Vagina (tissue), 2 donors: ENCODE measurements at regions not wholly inside any gene's neighbourhood (a gene's known extent, or its start where the extent isn't known, plus 50 kb on each side); places are given as distances from the start of the nearest gene placed in this dataset.

Experiments
- DNase-seq, 2 donors: peaks; one replicate each; pipeline ENCODE4 v3.0.0-alpha.2; 2017; ENCODE audit errors: extremely low spot score in 2 of 2
- H3K27ac ChIP-seq: fragments of 200-600 bp; sonication (generic); one replicate; pipeline ENCODE4 v1.5.1; 2019
- H3K27me3 ChIP-seq: fragments of 200-600 bp; sonication (generic); one replicate; pipeline ENCODE4 v1.5.1; 2019
- H3K36me3 ChIP-seq, 2 donors: fragments of 200-600 bp; sonication (generic); one replicate each; pipeline ENCODE4 v1.5.1; 2017 to 2019
- H3K4me1 ChIP-seq: fragments of 200-600 bp; sonication (generic); one replicate; pipeline ENCODE4 v1.5.1; 2019
- H3K4me3 ChIP-seq, 2 donors: fragments of 200-600 bp; sonication (generic); 1 replicate in 1 of 2; 2 replicates in 1 of 2; pipeline ENCODE4 v1.5.1; 2016 to 2019
- H3K9me3 ChIP-seq: fragments of 200-600 bp; sonication (generic); one replicate; pipeline ENCODE4 v1.5.1; 2019
- POLR2A ChIP-seq, 2 donors: fragments of 450-650 bp; IDR thresholded peaks; one replicate each; pipeline ENCODE4 v1.6.1; 2017; ENCODE audit warnings: antibody characterized with exemption in 2 of 2, mild to moderate bottlenecking in 2 of 2, moderate library complexity in 2 of 2
- POLR2AphosphoS5 ChIP-seq, 2 donors: sonication (generic); formaldehyde crosslinking; IDR thresholded peaks; one replicate each; pipeline ENCODE4 v1.9.0; 2017; ENCODE audit warnings: antibody characterized with exemption in 2 of 2, mild to moderate bottlenecking in 2 of 2, low read depth in 1 of 2; ENCODE audit not compliant: insufficient read depth in 1 of 2
- intact Hi-C: fragments of 100-400 bp; cut with DNase I; formaldehyde crosslinking; loops from one replicate; pipeline ENCODE4 v1.15.1; 2023
- TF ChIP-seq, protein P1 (sequence below), 3 experiments: fragments of 450-650 bp in 2 of 3; fragments of 200-600 bp in 1 of 3; sonication (generic) in 1 of 3; IDR thresholded peaks; one replicate each; pipeline ENCODE4 v1.5.1; 2017 to 2019; ENCODE audit warnings: antibody characterized with exemption in 3 of 3, mild to moderate bottlenecking in 2 of 3, moderate library complexity in 2 of 3

DNA sequence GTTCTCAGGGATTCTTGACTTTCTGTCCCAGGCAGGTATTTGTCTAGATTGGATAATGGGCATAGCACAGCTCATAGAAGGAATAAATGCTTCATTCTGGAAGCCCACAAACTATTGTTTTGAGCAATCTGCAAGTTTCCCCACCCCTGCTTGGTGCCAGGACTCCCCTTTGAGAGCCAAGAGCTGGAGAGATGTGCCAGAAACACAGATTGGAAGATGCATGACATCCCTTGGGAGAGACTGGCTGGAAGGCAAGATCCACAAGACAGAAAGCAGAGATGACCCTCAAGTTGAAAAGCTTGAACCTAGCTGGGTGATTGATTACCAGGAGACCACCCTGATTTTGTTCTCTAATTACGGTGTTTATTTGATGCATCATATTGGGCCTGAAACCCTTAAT lies 89.2 kb upstream of the E2F8 start:
- Histone ChIP-seq H3K27ac (no peak overlapping the region), H3K4me1 (no peaks in the 10 kb centered on the region), H3K27me3 (no peaks in the 10 kb centered on the region), H3K9me3 (no peaks in the 10 kb centered on the region), H3K36me3 (no peaks in the 10 kb centered on the region), H3K4me3 (no peak overlapping the region)
- no peak for DNase-seq
- intact Hi-C loops = no loop called here
- TF ChIP-seq, protein P1, sequence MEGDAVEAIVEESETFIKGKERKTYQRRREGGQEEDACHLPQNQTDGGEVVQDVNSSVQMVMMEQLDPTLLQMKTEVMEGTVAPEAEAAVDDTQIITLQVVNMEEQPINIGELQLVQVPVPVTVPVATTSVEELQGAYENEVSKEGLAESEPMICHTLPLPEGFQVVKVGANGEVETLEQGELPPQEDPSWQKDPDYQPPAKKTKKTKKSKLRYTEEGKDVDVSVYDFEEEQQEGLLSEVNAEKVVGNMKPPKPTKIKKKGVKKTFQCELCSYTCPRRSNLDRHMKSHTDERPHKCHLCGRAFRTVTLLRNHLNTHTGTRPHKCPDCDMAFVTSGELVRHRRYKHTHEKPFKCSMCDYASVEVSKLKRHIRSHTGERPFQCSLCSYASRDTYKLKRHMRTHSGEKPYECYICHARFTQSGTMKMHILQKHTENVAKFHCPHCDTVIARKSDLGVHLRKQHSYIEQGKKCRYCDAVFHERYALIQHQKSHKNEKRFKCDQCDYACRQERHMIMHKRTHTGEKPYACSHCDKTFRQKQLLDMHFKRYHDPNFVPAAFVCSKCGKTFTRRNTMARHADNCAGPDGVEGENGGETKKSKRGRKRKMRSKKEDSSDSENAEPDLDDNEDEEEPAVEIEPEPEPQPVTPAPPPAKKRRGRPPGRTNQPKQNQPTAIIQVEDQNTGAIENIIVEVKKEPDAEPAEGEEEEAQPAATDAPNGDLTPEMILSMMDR (IDR thresholded peaks at IDR 0.05) = no peak
- TF ChIP-seq POLR2A (IDR thresholded peaks at IDR 0.05) (no peak), POLR2AphosphoS5 (IDR thresholded peaks at IDR 0.05; ENCODE audit: insufficient read depth in 1 of 2, low read depth in 1 of 2) (no peak)

DNA sequence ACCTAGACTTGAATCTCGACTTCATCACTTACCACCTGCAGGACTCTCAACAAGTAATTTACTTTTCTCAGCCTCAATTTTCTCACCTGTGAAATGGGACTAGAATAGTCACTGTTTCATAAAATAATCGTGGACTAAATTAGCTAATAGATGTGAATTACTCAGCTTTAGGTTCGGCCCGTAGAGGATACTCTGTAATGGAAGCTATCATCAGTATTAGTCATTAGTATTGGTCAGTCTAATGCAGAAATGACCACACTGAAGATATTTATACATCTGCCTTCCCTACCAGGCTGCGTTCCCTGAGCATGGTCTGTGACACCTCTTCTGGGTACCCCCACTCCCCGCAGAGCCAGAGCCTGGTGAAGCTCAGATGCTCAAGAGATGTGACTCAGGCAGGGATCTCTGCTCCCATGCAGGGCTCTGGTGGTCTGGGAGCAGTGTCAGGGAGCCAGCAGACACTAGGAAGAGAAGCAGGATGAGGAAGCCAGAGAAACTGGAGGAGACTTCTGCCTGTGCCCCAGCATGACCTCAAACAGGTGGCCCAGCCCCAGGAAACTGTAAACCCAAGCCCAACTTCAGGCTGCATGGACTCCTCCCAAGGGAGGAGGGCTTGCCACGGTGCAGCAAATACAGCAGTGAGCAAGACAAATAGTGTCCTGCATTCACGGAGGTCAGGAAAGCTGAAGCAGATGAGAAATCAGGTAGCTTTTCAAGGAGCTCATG lies 88.0 kb upstream of the E2F8 start:
- no peak for TF ChIP-seq POLR2AphosphoS5 (IDR thresholded peaks at IDR 0.05; ENCODE audit: insufficient read depth in 1 of 2, low read depth in 1 of 2)
- TF ChIP-seq POLR2A (IDR thresholded peaks at IDR 0.05) = no peak
- Histone ChIP-seq H3K36me3 (no peaks in the 10 kb centered on the region), H3K27ac (no peak overlapping the region), H3K4me1 (no peaks in the 10 kb centered on the region), H3K4me3 (no peak overlapping the region), H3K9me3 (no peaks in the 10 kb centered on the region), H3K27me3 (no peaks in the 10 kb centered on the region)
- intact Hi-C loops = no loop called here
- no peak for DNase-seq

DNA sequence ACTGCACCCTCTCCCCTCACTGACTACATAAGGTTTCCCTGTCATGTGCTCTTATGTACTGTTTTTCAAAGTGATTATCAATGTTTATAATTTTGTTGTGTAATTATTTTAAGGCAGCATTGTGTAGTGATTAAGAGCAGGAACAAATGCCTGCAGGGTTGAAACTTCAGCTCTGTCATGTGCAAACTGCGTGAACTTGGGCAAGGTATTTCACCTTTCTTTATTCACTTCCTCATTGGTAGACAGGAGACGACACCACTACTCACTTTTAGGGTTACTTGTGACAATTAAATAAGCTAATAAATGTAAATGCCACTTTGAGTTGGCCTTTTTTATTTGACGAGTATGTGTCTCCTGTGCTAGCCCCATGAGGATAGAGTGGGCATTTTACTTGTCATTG lies 86.5 kb upstream of the E2F8 start:
- Histone ChIP-seq H3K4me1 (no peaks in the 10 kb centered on the region), H3K27me3 (no peaks in the 10 kb centered on the region), H3K36me3 (no peaks in the 10 kb centered on the region), H3K27ac (no peak overlapping the region), H3K4me3 (no peak overlapping the region), H3K9me3 (no peaks in the 10 kb centered on the region)
- no peak for DNase-seq
- no peak for TF ChIP-seq POLR2A (IDR thresholded peaks at IDR 0.05)
- TF ChIP-seq, protein P1 (IDR thresholded peaks at IDR 0.05) = no peak
- TF ChIP-seq POLR2AphosphoS5 (IDR thresholded peaks at IDR 0.05; ENCODE audit: insufficient read depth in 1 of 2, low read depth in 1 of 2) = no peak
- intact Hi-C loops = no loop called here

DNA sequence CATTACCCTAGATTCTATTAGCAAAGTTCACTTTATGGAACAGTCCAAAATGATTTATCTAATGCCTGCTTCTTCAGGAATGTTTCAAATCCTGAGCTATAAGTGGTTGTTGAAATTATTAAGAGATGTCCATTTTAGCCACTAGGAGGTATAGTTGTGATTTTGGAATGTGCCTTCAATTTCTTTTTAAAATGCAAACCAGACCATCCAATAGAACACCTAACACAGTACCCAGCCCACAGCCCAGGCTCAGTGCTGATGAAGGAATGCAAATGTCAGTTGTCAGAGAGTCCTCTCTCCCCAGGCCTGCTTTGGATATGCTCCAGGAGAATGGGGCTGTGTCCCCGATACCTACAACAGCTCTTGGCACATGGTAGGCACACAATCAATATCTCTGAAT lies 85.8 kb upstream of the E2F8 start:
- no peak overlapping the region for H3K27ac ChIP-seq
- H3K27me3 ChIP-seq = no peaks in the 10 kb centered on the region
- H3K9me3 ChIP-seq = no peaks in the 10 kb centered on the region
- no peaks in the 10 kb centered on the region for H3K4me1 ChIP-seq
- no peak overlapping the region for H3K4me3 ChIP-seq
- no peak for DNase-seq
- intact Hi-C loops = no loop called here
- H3K36me3 ChIP-seq = no peaks in the 10 kb centered on the region
- TF ChIP-seq POLR2AphosphoS5 (IDR thresholded peaks at IDR 0.05; ENCODE audit: insufficient read depth in 1 of 2, low read depth in 1 of 2) (no peak), POLR2A (IDR thresholded peaks at IDR 0.05) (no peak)
- TF ChIP-seq, protein P1 (IDR thresholded peaks at IDR 0.05) = peak in 1 of 3 experiments; percentile 20

DNA sequence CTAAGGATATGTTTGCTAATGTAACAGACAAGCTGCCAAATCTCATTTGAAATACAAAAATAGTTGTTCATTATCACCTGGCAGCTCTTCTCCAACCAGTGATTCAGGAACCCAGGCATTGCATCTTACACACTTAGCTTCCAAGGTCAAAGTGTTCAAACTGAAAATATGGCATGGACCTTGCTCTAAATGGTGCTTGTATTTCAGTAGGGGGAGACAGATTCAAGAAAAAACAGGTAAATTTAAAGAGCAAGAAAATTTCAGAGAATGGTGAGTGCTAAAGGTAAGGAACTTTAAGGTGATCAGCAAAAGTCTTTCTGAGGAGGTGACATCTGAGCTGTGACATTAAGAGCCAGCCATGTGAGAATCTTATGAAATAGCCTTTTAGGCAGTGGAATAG lies 82.8 kb upstream of the E2F8 start:
- TF ChIP-seq POLR2AphosphoS5 (IDR thresholded peaks at IDR 0.05; ENCODE audit: insufficient read depth in 1 of 2, low read depth in 1 of 2) (no peak), POLR2A (IDR thresholded peaks at IDR 0.05) (no peak)
- TF ChIP-seq, protein P1 (IDR thresholded peaks at IDR 0.05) = no peak
- no peak overlapping the region for H3K27ac ChIP-seq
- H3K27me3 ChIP-seq = no peaks in the 10 kb centered on the region
- no peaks in the 10 kb centered on the region for H3K4me1 ChIP-seq
- DNase-seq = no peak
- no peaks in the 10 kb centered on the region for H3K9me3 ChIP-seq
- H3K36me3 ChIP-seq = no peaks in the 10 kb centered on the region
- no peak overlapping the region for H3K4me3 ChIP-seq
- intact Hi-C loops = no loop called here
